Kidney epithelial cell (primary cell): ENCODE measurements at regions not wholly inside any gene's neighbourhood (a gene's known extent, or its start where the extent isn't known, plus 50 kb on each side); places are given as distances from the start of the nearest gene placed in this dataset.

Experiments
- DNase-seq: peaks from one replicate; pipeline ENCODE4 v3.0.0-alpha.2; 2010; ENCODE audit warnings: low read depth
- H3K27me3 ChIP-seq: 2 replicates; pipeline ENCODE4 v1.6.0; 2011; ENCODE audit warnings: low read length; ENCODE audit not compliant: control insufficient read depth, insufficient read depth
- H3K36me3 ChIP-seq: 2 replicates; pipeline ENCODE4 v1.5.1; 2011; ENCODE audit warnings: low read length; ENCODE audit not compliant: control insufficient read depth, insufficient read depth
- H3K4me3 ChIP-seq: 2 replicates; pipeline ENCODE4 v1.5.1; 2011; ENCODE audit warnings: low read depth, mild to moderate bottlenecking, control low read depth, low read length
- CTCF ChIP-seq: IDR thresholded peaks from 2 replicates; pipeline ENCODE4 v1.5.1; 2011; ENCODE audit warnings: mild to moderate bottlenecking, moderate library complexity, low read length, control low read depth, inconsistent platforms; ENCODE audit not compliant: insufficient read depth, poor library complexity, severe bottlenecking

DNA sequence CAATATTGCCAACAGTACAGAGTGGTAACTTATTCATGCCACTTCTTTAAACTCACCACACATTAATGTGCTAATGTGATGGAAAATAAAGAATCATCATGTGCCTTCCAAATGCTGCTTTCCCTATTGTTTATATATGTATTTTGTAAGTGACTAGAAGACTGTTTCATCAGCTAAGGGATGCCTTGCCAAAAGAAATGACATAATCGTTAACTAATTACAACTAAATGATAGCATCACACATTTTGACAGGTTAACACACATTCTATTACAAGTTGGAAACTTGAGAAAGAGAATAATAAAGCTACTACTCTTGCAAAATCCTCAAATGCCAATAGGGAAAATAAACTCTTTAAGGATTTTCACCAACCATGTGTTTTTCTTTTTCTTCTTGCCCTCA is 329.9 kb upstream of the AGTR1 start:
- Histone ChIP-seq H3K36me3 (no peaks in the 10 kb centered on the region), H3K4me3 (no peak overlapping the region), H3K27me3 (no peaks in the 10 kb centered on the region)
- no peak for DNase-seq
- TF ChIP-seq CTCF, result no peak

DNA sequence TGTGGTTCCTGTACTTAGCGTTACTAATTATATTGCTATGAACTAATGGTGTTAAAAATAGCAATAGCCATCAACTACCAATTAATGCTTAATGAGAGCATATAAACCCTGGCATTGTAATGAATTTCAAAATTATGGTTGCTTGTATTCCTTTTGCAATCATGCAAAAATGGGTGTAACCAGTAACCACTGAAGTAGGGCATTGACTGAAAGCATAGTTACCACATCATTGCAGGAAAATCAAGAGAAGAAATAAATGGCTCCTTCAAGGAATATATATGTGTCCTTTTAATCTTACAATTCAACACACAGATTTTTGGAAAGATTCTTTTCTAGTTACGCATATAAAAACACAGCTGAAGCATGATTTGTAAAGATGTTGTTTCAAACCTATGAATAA is 328.3 kb upstream of the AGTR1 start:
- H3K4me3 ChIP-seq, result no peak overlapping the region

GRCh38 chr3:148372206-148372875 is 325.4 kb upstream of the AGTR1 start:
- Histone ChIP-seq H3K4me3 (no peak overlapping the region), H3K27me3 (no peaks in the 10 kb centered on the region), H3K36me3 (no peaks in the 10 kb centered on the region)
- peak; percentile 18 for DNase-seq
- no peak for TF ChIP-seq CTCF

More for the DNA sequence above, 328.3 kb upstream of the AGTR1 start:
- no peaks in the 10 kb centered on the region for H3K36me3 ChIP-seq
- H3K27me3 ChIP-seq, result no peaks in the 10 kb centered on the region
- DNase-seq, result no peak
- TF ChIP-seq CTCF, result no peak

DNA sequence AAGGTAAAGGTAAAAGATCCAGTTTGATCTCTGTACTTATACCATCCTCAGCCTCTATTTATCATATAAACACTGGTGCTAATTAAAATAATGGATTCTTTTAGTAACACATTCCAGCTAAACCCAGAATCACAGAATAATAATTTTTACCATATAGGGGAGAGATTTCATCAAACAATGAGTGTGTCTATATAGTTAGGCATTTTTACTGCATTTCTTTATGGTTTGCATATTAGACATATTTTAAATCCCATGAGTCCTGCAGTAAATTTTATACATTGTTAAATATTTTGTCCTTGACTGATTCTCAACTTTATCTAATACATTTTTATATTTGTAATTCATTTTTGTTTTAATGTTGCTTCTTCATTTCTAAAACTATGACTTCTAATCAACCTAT is 323.7 kb upstream of the AGTR1 start:
- no peak for TF ChIP-seq CTCF
- Histone ChIP-seq H3K36me3 (no peaks in the 10 kb centered on the region), H3K27me3 (no peaks in the 10 kb centered on the region), H3K4me3 (no peak overlapping the region)
- no peak for DNase-seq

GRCh38 chr3:148379763-148380382 is 317.8 kb upstream of the AGTR1 start:
- peak; percentile 18 for DNase-seq
- Histone ChIP-seq H3K27me3 (no peaks in the 10 kb centered on the region), H3K4me3 (no peak overlapping the region), H3K36me3 (no peaks in the 10 kb centered on the region)
- TF ChIP-seq CTCF, result peak; percentile 55

GRCh38 chr3:148381051-148381450 is 316.7 kb upstream of the AGTR1 start:
- DNase-seq, result no peak
- Histone ChIP-seq H3K27me3 (no peaks in the 10 kb centered on the region), H3K36me3 (no peaks in the 10 kb centered on the region), H3K4me3 (no peak overlapping the region)
- no peak for TF ChIP-seq CTCF
